Colonic mucosa (tissue), 4 donors: ENCODE measurements at regions not wholly inside any gene's neighbourhood (a gene's known extent, or its start where the extent isn't known, plus 50 kb on each side); places are given as distances from the start of the nearest gene placed in this dataset.
A peak's percentile ranks its signal among the peaks of the same experiment; 100 is the strongest.

Experiments used
- DNase-seq: peaks from one replicate; pipeline ENCODE4 v3.0.0-alpha.2; 2020
- H3K27ac ChIP-seq: fragments of 200-600 bp; one replicate; pipeline ENCODE4 v1.8.0; 2021
- H3K27me3 ChIP-seq: fragments of 200-600 bp; one replicate; pipeline ENCODE4 v1.8.0; 2021
- H3K36me3 ChIP-seq: fragments of 200-600 bp; one replicate; pipeline ENCODE4 v1.8.0; 2021
- H3K4me1 ChIP-seq: fragments of 200-600 bp; one replicate; pipeline ENCODE4 v1.8.0; 2021; ENCODE audit warnings: mild to moderate bottlenecking
- H3K4me3 ChIP-seq: fragments of 200-600 bp; one replicate; pipeline ENCODE4 v1.8.0; 2021
- H3K9ac ChIP-seq, 2 donors: one replicate each; pipeline ENCODE4 v1.7.0; 2013; ENCODE audit warnings: control low read depth in 2 of 2, low read depth in 2 of 2, low read length in 2 of 2
- H3K9me3 ChIP-seq: fragments of 200-600 bp; one replicate; pipeline ENCODE4 v1.8.0; 2021
- CTCF ChIP-seq: fragments of 200-600 bp; IDR thresholded peaks from one replicate; pipeline ENCODE4 v1.8.0; 2022; ENCODE audit warnings: antibody characterized with exemption, mild to moderate bottlenecking
- intact Hi-C: fragments of 100-400 bp; cut with DNase I; formaldehyde crosslinking; loops from one replicate; pipeline ENCODE4 v1.14.1; 2022
- donor health status: healthy.
- donor health status: DM: no; HTN: no; CAD: no.
- donor health status: DM: no; HTN: no; CAD: no.

- no peak for DNase-seq
- Histone ChIP-seq H3K27ac (no peak overlapping the region), H3K27me3 (no peaks in the 10 kb centered on the region), H3K4me3 (no peak overlapping the region), H3K4me1 (peaks cover 5% of the 10 kb centered on the region), H3K36me3 (no peaks in the 10 kb centered on the region), H3K9me3 (no peaks in the 10 kb centered on the region), H3K9ac (no peak overlapping the region)
- intact Hi-C loops, result no loop called here
- no peak for TF ChIP-seq CTCF
Measured at GRCh38 chr4:119728185-119728584, 99.6 kb upstream of the PDE5A start.

GRCh38 chr4:119726505-119726904, 97.9 kb upstream of the PDE5A start:
- H3K36me3 ChIP-seq, result no peaks in the 10 kb centered on the region
- H3K9ac ChIP-seq, result peak overlapping the region in 1 of 2 donors; percentile 39
- peaks cover 4% of the 10 kb centered on the region for H3K4me1 ChIP-seq
- intact Hi-C loops, result no loop called here
- TF ChIP-seq CTCF, result no peak
- H3K27me3 ChIP-seq, result no peaks in the 10 kb centered on the region
- H3K4me3 ChIP-seq, result no peak overlapping the region
- no peaks in the 10 kb centered on the region for H3K9me3 ChIP-seq
- H3K27ac ChIP-seq, result peak overlapping the region; percentile 21
- no peak for DNase-seq

GRCh38 chr4:119725688-119726330, 97.2 kb upstream of the PDE5A start:
- Histone ChIP-seq H3K9me3 (no peaks in the 10 kb centered on the region), H3K9ac (peak overlapping the region; percentile 29 to 39), H3K4me1 (peaks cover under 1% of the 10 kb centered on the region), H3K27me3 (no peaks in the 10 kb centered on the region), H3K27ac (peak overlapping the region; percentile 21), H3K4me3 (no peak overlapping the region), H3K36me3 (no peaks in the 10 kb centered on the region)
- no peak for TF ChIP-seq CTCF
- intact Hi-C loops, result no loop called here
- DNase-seq, result peak; percentile 64

- no peak for TF ChIP-seq CTCF
- no peak for DNase-seq
Measured at GRCh38 chr4:119725011-119725410, 96.4 kb upstream of the PDE5A start.

GRCh38 chr4:119722670-119723069, 94.1 kb upstream of the PDE5A start:
- H3K27me3 ChIP-seq, result no peaks in the 10 kb centered on the region
- no peaks in the 10 kb centered on the region for H3K4me1 ChIP-seq
- no peak overlapping the region for H3K9ac ChIP-seq
- intact Hi-C loops, result no loop called here
- TF ChIP-seq CTCF, result no peak
- H3K4me3 ChIP-seq, result no peak overlapping the region
- no peaks in the 10 kb centered on the region for H3K9me3 ChIP-seq
- no peaks in the 10 kb centered on the region for H3K36me3 ChIP-seq
- DNase-seq, result no peak
- H3K27ac ChIP-seq, result no peak overlapping the region

More at GRCh38 chr4:119725011-119725410, 96.4 kb upstream of the PDE5A start:
- Histone ChIP-seq H3K27me3 (no peaks in the 10 kb centered on the region), H3K9ac (no peak overlapping the region), H3K27ac (peak overlapping the region; percentile 21), H3K36me3 (no peaks in the 10 kb centered on the region), H3K4me3 (no peak overlapping the region), H3K4me1 (no peaks in the 10 kb centered on the region), H3K9me3 (no peaks in the 10 kb centered on the region)
- intact Hi-C loops, result no loop called here
